Common myeloid progenitor, CD34-positive (primary cell): ENCODE measurements at regions not wholly inside any gene's neighbourhood (a gene's known extent, or its start where the extent isn't known, plus 50 kb on each side); places are given as distances from the start of the nearest gene placed in this dataset.

Experiments
- CTCF ChIA-PET: fragments of 350-600 bp; sonication (Branson Sonifier 250); formaldehyde crosslinking; loops from one replicate; lab custom pipeline; 2021; ENCODE audit warnings: antibody characterized with exemption; lab: Charles Lee
- POLR2A ChIA-PET: fragments of 350-600 bp; sonication (Branson Sonifier 250); formaldehyde crosslinking; loops from one replicate; lab custom pipeline; 2021; ENCODE audit warnings: antibody characterized with exemption; lab: Charles Lee
- DNase-seq, 3 donors: peaks; one replicate each; pipeline versions ENCODE4 v3.0.0 to v3.0.0-alpha.2; 2013
- H3K27ac ChIP-seq, 2 experiments: 1 replicate in 1 of 2; 2 replicates in 1 of 2; pipeline ENCODE4 v1.7.0; 2013; ENCODE audit warnings: inconsistent platforms in 2 of 2, low read length in 2 of 2, mild to moderate bottlenecking in 2 of 2, low read depth in 1 of 2, moderate library complexity in 1 of 2; ENCODE audit not compliant: severe bottlenecking in 2 of 2, insufficient read depth in 1 of 2, poor library complexity in 1 of 2
- H3K27me3 ChIP-seq, 5 experiments: replicated peaks in 2 of 5; 1 replicate in 3 of 5; 2 replicates in 2 of 5; pipeline versions ENCODE4 v1.6.1 to v1.7.0; 2013; ENCODE audit warnings: low read length in 4 of 5, mild to moderate bottlenecking in 2 of 5, moderate library complexity in 2 of 5, inconsistent platforms in 1 of 5; ENCODE audit not compliant: insufficient read depth in 5 of 5, control insufficient read depth in 4 of 5
- H3K36me3 ChIP-seq, 4 experiments: 1 replicate in 2 of 4; 2 replicates in 2 of 4; pipeline versions ENCODE4 v1.6.1 to v1.7.0; 2013; ENCODE audit warnings: low read length in 3 of 4, control low read depth in 1 of 4, mild to moderate bottlenecking in 1 of 4; ENCODE audit not compliant: control insufficient read depth in 4 of 4, insufficient read depth in 4 of 4
- H3K4me1 ChIP-seq, 4 experiments: 1 replicate in 3 of 4; 2 replicates in 1 of 4; pipeline versions ENCODE4 v1.6.1 to v1.7.1; 2013; ENCODE audit warnings: low read length in 3 of 4, mild to moderate bottlenecking in 3 of 4, control low read depth in 1 of 4, inconsistent platforms in 1 of 4, moderate library complexity in 1 of 4; ENCODE audit not compliant: control insufficient read depth in 4 of 4, insufficient read depth in 4 of 4; ENCODE audit errors: control extremely low read depth in 1 of 4
- H3K4me3 ChIP-seq, 7 experiments: 1 replicate in 4 of 7; 2 replicates in 3 of 7; pipeline versions ENCODE4 v1.5.1 to v1.7.0; 2013; ENCODE audit warnings: mild to moderate bottlenecking in 7 of 7, low read length in 6 of 7, moderate library complexity in 6 of 7, inconsistent platforms in 2 of 7, low read depth in 2 of 7, control low read depth in 1 of 7; ENCODE audit not compliant: insufficient read depth in 4 of 7, control insufficient read depth in 1 of 7; ENCODE audit errors: extremely low read depth in 1 of 7
- H3K9me3 ChIP-seq, 5 experiments: 1 replicate in 4 of 5; 2 replicates in 1 of 5; pipeline versions ENCODE4 v1.6.1 to v1.7.1; 2013; ENCODE audit warnings: low read length in 4 of 5, mild to moderate bottlenecking in 2 of 5, inconsistent platforms in 1 of 5, low read depth in 1 of 5, moderate library complexity in 1 of 5; ENCODE audit not compliant: control insufficient read depth in 4 of 5, insufficient read depth in 2 of 5; ENCODE audit errors: control extremely low read depth in 1 of 5
- WGBS: methylation state at CpG from one replicate; pipeline ENCODE4 v1.1.5; 2013; ENCODE audit not compliant: insufficient coverage; 5-methylcytosine and 5-hydroxymethylcytosine counted together

- H3K27me3 ChIP-seq, result no peaks in the 10 kb centered on the region
- CTCF ChIA-PET, result no interaction called here
- POLR2A ChIA-PET, result no interaction called here
- H3K27ac ChIP-seq, result no peak overlapping the region
- DNase-seq, result no peak
- WGBS, result 87% methylated on average over 2 of the region's 2 CpGs
- no peak overlapping the region for H3K4me3 ChIP-seq
- no peaks in the 10 kb centered on the region for H3K9me3 ChIP-seq
- no peaks in the 10 kb centered on the region for H3K36me3 ChIP-seq
- no peaks in the 10 kb centered on the region for H3K4me1 ChIP-seq
Measured at GRCh38 chr7:86965727-86966120, 93.7 kb downstream of the ELAPOR2 start.

GRCh38 chr7:86964973-86965726, 94.3 kb downstream of the ELAPOR2 start:
- 90% methylated on average over 2 of the region's 4 CpGs for WGBS
- Histone ChIP-seq H3K36me3 (no peaks in the 10 kb centered on the region), H3K4me3 (no peak overlapping the region), H3K27ac (no peak overlapping the region), H3K9me3 (no peaks in the 10 kb centered on the region), H3K4me1 (no peaks in the 10 kb centered on the region), H3K27me3 (no peaks in the 10 kb centered on the region)
- DNase-seq, result no peak
- POLR2A ChIA-PET, result no interaction called here
- CTCF ChIA-PET, result no interaction called here

- WGBS, result 100% methylated on average over 1 of the region's 2 CpGs
- Histone ChIP-seq H3K27me3 (no peaks in the 10 kb centered on the region), H3K4me1 (no peaks in the 10 kb centered on the region), H3K36me3 (no peaks in the 10 kb centered on the region), H3K9me3 (peaks cover 0 to 3% (median 0%) of the 10 kb centered on the region in 5 experiments), H3K27ac (no peak overlapping the region), H3K4me3 (no peak overlapping the region)
- ChIA-PET POLR2A (no interaction called here), CTCF (no interaction called here)
- DNase-seq, result no peak
Measured at GRCh38 chr7:86963599-86964230, 95.7 kb downstream of the ELAPOR2 start.

- H3K9me3 ChIP-seq, result peaks cover 0 to 3% (median 0%) of the 10 kb centered on the region in 5 experiments
- ChIA-PET POLR2A (no interaction called here), CTCF (no interaction called here)
- H3K27ac ChIP-seq, result no peak overlapping the region
- no peaks in the 10 kb centered on the region for H3K36me3 ChIP-seq
- H3K4me3 ChIP-seq, result no peak overlapping the region
- DNase-seq, result no peak
- no peaks in the 10 kb centered on the region for H3K27me3 ChIP-seq
- no CpG with 5 or more reads among the region's 3 CpGs for WGBS
- H3K4me1 ChIP-seq, result no peaks in the 10 kb centered on the region
Measured at GRCh38 chr7:86962623-86963022, 96.8 kb downstream of the ELAPOR2 start.

GRCh38 chr7:86961686-86962085, 97.8 kb downstream of the ELAPOR2 start:
- no peaks in the 10 kb centered on the region for H3K4me1 ChIP-seq
- H3K27ac ChIP-seq, result no peak overlapping the region
- no peaks in the 10 kb centered on the region for H3K36me3 ChIP-seq
- peaks cover 0 to 3% (median 0%) of the 10 kb centered on the region in 5 experiments for H3K9me3 ChIP-seq
- H3K27me3 ChIP-seq, result no peaks in the 10 kb centered on the region
- DNase-seq, result no peak
- ChIA-PET CTCF (no interaction called here), POLR2A (no interaction called here)
- H3K4me3 ChIP-seq, result no peak overlapping the region
- 100% methylated on average over 1 of the region's 1 CpG for WGBS

GRCh38 chr7:86958380-86958779, 101.1 kb downstream of the ELAPOR2 start:
- H3K4me3 ChIP-seq, result no peak overlapping the region
- WGBS, result no CpG with 5 or more reads among the region's 2 CpGs
- H3K27ac ChIP-seq, result no peak overlapping the region
- peaks cover 0 to 3% (median 0%) of the 10 kb centered on the region in 5 experiments for H3K9me3 ChIP-seq
- ChIA-PET POLR2A (no interaction called here), CTCF (no interaction called here)
- no peaks in the 10 kb centered on the region for H3K4me1 ChIP-seq
- no peaks in the 10 kb centered on the region for H3K27me3 ChIP-seq
- no peak for DNase-seq
- no peaks in the 10 kb centered on the region for H3K36me3 ChIP-seq

- ChIA-PET CTCF (interaction anchor here (1.0 kb wide), 1 partner anchor 14 kb away, joined by 4 read pairs; no protein-coding TSS in a partner anchor), POLR2A (no interaction called here)
- Histone ChIP-seq H3K9me3 (peaks cover 0 to 3% (median 0%) of the 10 kb centered on the region in 5 experiments), H3K36me3 (no peaks in the 10 kb centered on the region), H3K4me3 (no peak overlapping the region), H3K27me3 (no peaks in the 10 kb centered on the region), H3K4me1 (no peaks in the 10 kb centered on the region), H3K27ac (no peak overlapping the region)
- 100% methylated on average over 1 of the region's 4 CpGs for WGBS
- DNase-seq, result no peak
Measured at GRCh38 chr7:86956567-86956966, 102.9 kb downstream of the ELAPOR2 start.
